Nephron progenitor cell (in vitro differentiated cells): ENCODE measurements at regions not wholly inside any gene's neighbourhood (a gene's known extent, or its start where the extent isn't known, plus 50 kb on each side); places are given as distances from the start of the nearest gene placed in this dataset.

Source experiments
- DNase-seq: peaks from one replicate; pipeline ENCODE4 v3.0.0; 2021
- H3K27ac Mint-ChIP-seq: 2 replicates; pipeline ENCODE4 v1.8.0; 2021; ENCODE audit warnings: mild to moderate bottlenecking, moderate library complexity, mixed read lengths
- H3K27me3 Mint-ChIP-seq: 2 replicates; pipeline ENCODE4 v1.8.0; 2021; ENCODE audit warnings: mild to moderate bottlenecking, low read depth, mixed read lengths; ENCODE audit not compliant: poor library complexity
- H3K36me3 Mint-ChIP-seq: 2 replicates; pipeline ENCODE4 v1.8.0; 2021; ENCODE audit warnings: low read depth, mixed read lengths
- H3K4me1 Mint-ChIP-seq: 2 replicates; pipeline ENCODE4 v1.8.0; 2021; ENCODE audit warnings: mixed read lengths
- H3K4me3 Mint-ChIP-seq: 2 replicates; pipeline ENCODE4 v1.8.0; 2021; ENCODE audit warnings: mild to moderate bottlenecking, moderate library complexity, mixed read lengths
- H3K9me3 Mint-ChIP-seq: 2 replicates; pipeline ENCODE4 v1.8.0; 2021; ENCODE audit warnings: mild to moderate bottlenecking, moderate library complexity, mixed read lengths
- CTCF ChIP-seq: fragments of 200-600 bp; sonication (generic); IDR thresholded peaks from 2 replicates; pipeline ENCODE4 v1.5.0; 2021; ENCODE audit warnings: antibody characterized with exemption

GRCh38 chr9:88933607-88934379, 57.5 kb upstream of the S1PR3 start:
- peaks cover 58% of the 10 kb centered on the region for H3K9me3 Mint-ChIP-seq
- no peaks in the 10 kb centered on the region for H3K4me1 Mint-ChIP-seq
- no peak overlapping the region for H3K27ac Mint-ChIP-seq
- H3K36me3 Mint-ChIP-seq = peaks cover 15% of the 10 kb centered on the region
- no peak overlapping the region for H3K4me3 Mint-ChIP-seq
- no peaks in the 10 kb centered on the region for H3K27me3 Mint-ChIP-seq
- no peak for DNase-seq
- no peak for TF ChIP-seq CTCF

- peaks cover 57% of the 10 kb centered on the region for H3K9me3 Mint-ChIP-seq
- H3K27me3 Mint-ChIP-seq = no peaks in the 10 kb centered on the region
- peaks cover 15% of the 10 kb centered on the region for H3K36me3 Mint-ChIP-seq
- no peak overlapping the region for H3K27ac Mint-ChIP-seq
- no peaks in the 10 kb centered on the region for H3K4me1 Mint-ChIP-seq
- no peak overlapping the region for H3K4me3 Mint-ChIP-seq
- TF ChIP-seq CTCF = no peak
- no peak for DNase-seq
Measured at GRCh38 chr9:88934876-88935535, 56.3 kb upstream of the S1PR3 start.

- TF ChIP-seq CTCF = no peak
- Mint-ChIP-seq H3K36me3 (peaks cover 9% of the 10 kb centered on the region), H3K9me3 (peaks cover 57% of the 10 kb centered on the region), H3K27ac (no peak overlapping the region), H3K27me3 (no peaks in the 10 kb centered on the region), H3K4me3 (no peak overlapping the region), H3K4me1 (no peaks in the 10 kb centered on the region)
- DNase-seq = no peak
Measured at GRCh38 chr9:88936132-88936531, 55.1 kb upstream of the S1PR3 start.

- no peak for TF ChIP-seq CTCF
- Mint-ChIP-seq H3K27ac (no peak overlapping the region), H3K27me3 (no peaks in the 10 kb centered on the region), H3K9me3 (peaks cover 51% of the 10 kb centered on the region), H3K36me3 (peaks cover 9% of the 10 kb centered on the region), H3K4me3 (no peak overlapping the region), H3K4me1 (no peaks in the 10 kb centered on the region)
- no peak for DNase-seq
Measured at GRCh38 chr9:88936668-88937067, 54.6 kb upstream of the S1PR3 start.

- Mint-ChIP-seq H3K27ac (no peak overlapping the region), H3K4me1 (peaks cover 5% of the 10 kb centered on the region), H3K36me3 (peaks cover 9% of the 10 kb centered on the region), H3K27me3 (no peaks in the 10 kb centered on the region), H3K9me3 (peaks cover 50% of the 10 kb centered on the region), H3K4me3 (no peak overlapping the region)
- no peak for DNase-seq
- TF ChIP-seq CTCF = no peak
Measured at GRCh38 chr9:88937248-88937647, 54.0 kb upstream of the S1PR3 start.
